PC-3 (cell line): ENCODE measurements at regions not wholly inside any gene's neighbourhood (a gene's known extent, or its start where the extent isn't known, plus 50 kb on each side); places are given as distances from the start of the nearest gene placed in this dataset.

Experiments used
- ATAC-seq: fragments of 200-7000 bp; cut with Tn5 transposase; 2 replicates; pipeline ENCODE4 v1.9.1; 2020; ENCODE audit warnings: mild to moderate bottlenecking, moderate library complexity
- BruUV-seq: library from RNA; stranded (reverse); fragments of 400-500 nt; replicated peaks from 2 replicates; lab custom pipeline; 2021; lab: Mats Ljungman, UMichigan
- CTCF ChIA-PET: fragments of 300-600 bp; sonication (Branson Sonifier 250); formaldehyde crosslinking; loops from one replicate; lab custom pipeline; 2022; ENCODE audit warnings: antibody characterized with exemption; lab: Charles Lee
- POLR2A ChIA-PET: fragments of 300-600 bp; sonication (Branson Sonifier 250); formaldehyde crosslinking; loops from one replicate; lab custom pipeline; 2022; ENCODE audit warnings: antibody characterized with exemption; ENCODE audit not compliant: unreplicated experiment; lab: Charles Lee
- DNase-seq: peaks from one replicate; pipeline ENCODE4 v3.0.0-alpha.2; 2015
- H2AFZ ChIP-seq: fragments of 300-600 bp; sonication (generic); 2 replicates; pipeline ENCODE4 v1.6.0; 2016; ENCODE audit warnings: antibody characterized with exemption, low read length
- H3F3A ChIP-seq: fragments of 300-600 bp; sonication (generic); one replicate; pipeline ENCODE4 v1.6.0; 2017; ENCODE audit warnings: antibody characterized with exemption, low read length, control low read depth, mild to moderate bottlenecking; ENCODE audit not compliant: unreplicated experiment
- H3K27ac ChIP-seq: fragments of 300-600 bp; sonication (generic); 2 replicates; pipeline ENCODE4 v1.5.1; 2016; ENCODE audit warnings: mild to moderate bottlenecking, low read length
- H3K27me3 ChIP-seq: fragments of 300-600 bp; sonication (generic); 2 replicates; pipeline ENCODE4 v1.6.1; 2016; ENCODE audit warnings: low read length, mixed read lengths
- H3K36me3 ChIP-seq: fragments of 300-600 bp; sonication (generic); 2 replicates; pipeline ENCODE4 v1.6.1; 2016; ENCODE audit warnings: low read depth, mixed run types, low read length, mixed read lengths
- H3K4me1 ChIP-seq: fragments of 300-600 bp; sonication (generic); 2 replicates; pipeline ENCODE4 v1.5.1; 2016; ENCODE audit warnings: low read length; ENCODE audit not compliant: insufficient read depth
- H3K4me2 ChIP-seq: fragments of 300-600 bp; sonication (generic); 2 replicates; pipeline ENCODE4 v1.6.0; 2016; ENCODE audit warnings: low read length
- H3K4me3 ChIP-seq: fragments of 300-600 bp; sonication (generic); 2 replicates; pipeline ENCODE4 v1.5.1; 2016; ENCODE audit warnings: mild to moderate bottlenecking, low read length, mixed read lengths
- H3K79me2 ChIP-seq: fragments of 300-600 bp; sonication (generic); 2 replicates; pipeline ENCODE4 v1.6.1; 2017; ENCODE audit warnings: low read length, mixed read lengths
- H3K9ac ChIP-seq: fragments of 300-600 bp; sonication (generic); 2 replicates; pipeline ENCODE4 v1.6.0; 2016; ENCODE audit warnings: mild to moderate bottlenecking, low read length
- H3K9me2 ChIP-seq: fragments of 300-600 bp; sonication (generic); replicated peaks from 2 replicates; pipeline ENCODE4 v1.6.1; 2016; ENCODE audit warnings: mixed run types, low read length, mixed read lengths
- H3K9me3 ChIP-seq: fragments of 300-600 bp; sonication (generic); 2 replicates; pipeline ENCODE4 v1.6.1; 2016; ENCODE audit warnings: low read length, mixed read lengths
- H4K20me1 ChIP-seq: fragments of 300-600 bp; sonication (generic); 2 replicates; pipeline ENCODE4 v1.6.1; 2016; ENCODE audit warnings: low read length, mixed read lengths
- EZH2 ChIP-seq: fragments of 300-600 bp; sonication (generic); IDR thresholded peaks from one replicate; pipeline ENCODE4 v1.6.1; 2017; ENCODE audit warnings: antibody characterized with exemption, mild to moderate bottlenecking, low read length; ENCODE audit not compliant: unreplicated experiment
- EZH2phosphoT487 ChIP-seq: fragments of 300-600 bp; sonication (generic); IDR thresholded peaks from 2 replicates; pipeline ENCODE4 v1.6.1; 2018; ENCODE audit warnings: mild to moderate bottlenecking, antibody characterized with exemption, low read length, borderline replicate concordance
- intact Hi-C: fragments of 100-400 bp; cut with micrococcal nuclease; formaldehyde crosslinking; loops from 2 replicates; pipeline ENCODE4 v1.9.0; 2023
- TF ChIP-seq, protein P1 (sequence below): fragments of 300-600 bp; sonication (generic); conservative IDR thresholded peaks from 2 replicates; pipeline ENCODE4 v1.5.1; 2017; ENCODE audit warnings: antibody characterized with exemption, low read depth, mild to moderate bottlenecking, low read length

GRCh38 chr1:193402977-193403376, 216.6 kb upstream of the B3GALT2 start:
- Histone ChIP-seq H3K36me3 (no peaks in the 10 kb centered on the region), H2AFZ (no peak overlapping the region), H3K9me2 (no peaks in the 10 kb centered on the region), H3K4me3 (no peak overlapping the region), H3K9ac (no peak overlapping the region), H3K79me2 (no peaks in the 10 kb centered on the region), H3K27ac (no peak overlapping the region), H3K4me2 (no peak overlapping the region), H3K4me1 (no peaks in the 10 kb centered on the region), H3K27me3 (no peaks in the 10 kb centered on the region), H3F3A (no peaks in the 10 kb centered on the region), H4K20me1 (no peaks in the 10 kb centered on the region), H3K9me3 (no peaks in the 10 kb centered on the region)
- TF ChIP-seq, protein P1, sequence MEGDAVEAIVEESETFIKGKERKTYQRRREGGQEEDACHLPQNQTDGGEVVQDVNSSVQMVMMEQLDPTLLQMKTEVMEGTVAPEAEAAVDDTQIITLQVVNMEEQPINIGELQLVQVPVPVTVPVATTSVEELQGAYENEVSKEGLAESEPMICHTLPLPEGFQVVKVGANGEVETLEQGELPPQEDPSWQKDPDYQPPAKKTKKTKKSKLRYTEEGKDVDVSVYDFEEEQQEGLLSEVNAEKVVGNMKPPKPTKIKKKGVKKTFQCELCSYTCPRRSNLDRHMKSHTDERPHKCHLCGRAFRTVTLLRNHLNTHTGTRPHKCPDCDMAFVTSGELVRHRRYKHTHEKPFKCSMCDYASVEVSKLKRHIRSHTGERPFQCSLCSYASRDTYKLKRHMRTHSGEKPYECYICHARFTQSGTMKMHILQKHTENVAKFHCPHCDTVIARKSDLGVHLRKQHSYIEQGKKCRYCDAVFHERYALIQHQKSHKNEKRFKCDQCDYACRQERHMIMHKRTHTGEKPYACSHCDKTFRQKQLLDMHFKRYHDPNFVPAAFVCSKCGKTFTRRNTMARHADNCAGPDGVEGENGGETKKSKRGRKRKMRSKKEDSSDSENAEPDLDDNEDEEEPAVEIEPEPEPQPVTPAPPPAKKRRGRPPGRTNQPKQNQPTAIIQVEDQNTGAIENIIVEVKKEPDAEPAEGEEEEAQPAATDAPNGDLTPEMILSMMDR = no peak
- TF ChIP-seq EZH2 (no peak), EZH2phosphoT487 (no peak)
- ChIA-PET CTCF (interaction anchor here (0.6 kb wide), 1 partner anchor 213 kb away, joined by 3 read pairs; no protein-coding TSS in a partner anchor), POLR2A (no interaction called here)
- ATAC-seq (no peak), DNase-seq (no peak)
- no TSS peak for BruUV-seq
- intact Hi-C loops = no loop called here

DNA sequence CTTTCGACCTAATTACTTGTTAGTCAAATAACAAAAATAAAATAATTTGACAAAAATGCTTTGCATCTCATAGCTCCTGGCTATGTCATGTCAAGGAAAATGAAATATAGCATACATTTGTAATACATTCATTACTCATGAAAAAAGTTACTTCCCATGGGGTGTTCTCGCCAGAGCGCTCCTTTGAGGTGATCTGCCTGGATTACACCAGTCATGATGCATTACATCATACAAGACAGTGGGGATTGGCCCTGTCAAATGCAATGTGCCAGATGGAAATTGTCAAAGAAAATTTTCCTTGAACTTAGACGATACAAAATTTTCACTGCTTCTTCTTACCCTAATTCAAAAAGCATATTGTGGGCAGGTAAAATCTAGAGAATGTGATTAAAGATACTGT, 215.6 kb upstream of the B3GALT2 start:
- intact Hi-C loops = no loop called here
- CTCF ChIA-PET = no interaction called here

DNA sequence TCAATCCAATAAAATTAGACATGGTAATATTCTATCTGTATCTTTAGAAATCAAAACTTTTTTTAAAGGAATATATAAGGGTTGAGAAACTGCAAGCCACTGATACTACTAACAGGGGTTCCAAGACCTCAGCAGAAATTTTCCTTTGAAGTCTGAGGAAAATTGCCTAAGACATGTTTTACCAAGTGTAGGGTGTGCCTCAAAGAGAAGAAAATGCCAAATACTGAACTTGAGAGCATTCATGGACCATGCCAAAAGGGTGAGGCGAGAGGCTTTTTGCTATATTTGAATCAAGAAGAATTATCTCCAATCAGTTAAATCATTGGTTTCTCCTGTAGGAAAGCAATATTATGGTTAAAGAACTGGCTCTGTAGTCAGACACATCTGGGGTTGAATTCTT, 207.9 kb upstream of the B3GALT2 start:
- ChIA-PET POLR2A (no interaction called here), CTCF (no interaction called here)
- ATAC-seq (no peak), DNase-seq (no peak)
- Histone ChIP-seq H3F3A (no peaks in the 10 kb centered on the region), H3K79me2 (no peaks in the 10 kb centered on the region), H3K36me3 (no peaks in the 10 kb centered on the region), H3K27me3 (no peaks in the 10 kb centered on the region), H3K9me3 (no peaks in the 10 kb centered on the region), H3K27ac (no peak overlapping the region), H3K4me2 (no peak overlapping the region), H2AFZ (no peak overlapping the region), H4K20me1 (no peaks in the 10 kb centered on the region), H3K4me3 (no peak overlapping the region), H3K4me1 (no peaks in the 10 kb centered on the region), H3K9ac (no peak overlapping the region), H3K9me2 (no peaks in the 10 kb centered on the region)
- no TSS peak for BruUV-seq
- TF ChIP-seq, protein P1 = no peak
- TF ChIP-seq EZH2phosphoT487 = no peak
- no peak for TF ChIP-seq EZH2
- intact Hi-C loops = no loop called here

More for the DNA sequence above, 215.6 kb upstream of the B3GALT2 start:
- no peak overlapping the region for H3K27ac ChIP-seq
- no peaks in the 10 kb centered on the region for H3K36me3 ChIP-seq
- no peak overlapping the region for H3K4me3 ChIP-seq
- POLR2A ChIA-PET = no interaction called here
- ATAC-seq = no peak
- no peaks in the 10 kb centered on the region for H3K9me3 ChIP-seq
- BruUV-seq = no TSS peak
- no peaks in the 10 kb centered on the region for H3F3A ChIP-seq
- TF ChIP-seq, protein P1 = no peak
- TF ChIP-seq EZH2 (no peak), EZH2phosphoT487 (no peak)
- H3K27me3 ChIP-seq = no peaks in the 10 kb centered on the region
- no peaks in the 10 kb centered on the region for H3K79me2 ChIP-seq
- H2AFZ ChIP-seq = no peak overlapping the region
- H3K9me2 ChIP-seq = no peaks in the 10 kb centered on the region
- no peaks in the 10 kb centered on the region for H3K4me1 ChIP-seq
- no peak for DNase-seq
- no peaks in the 10 kb centered on the region for H4K20me1 ChIP-seq
- H3K9ac ChIP-seq = no peak overlapping the region
- no peak overlapping the region for H3K4me2 ChIP-seq
